ENCODE measurements at regions not wholly inside any gene's neighbourhood (a gene's known extent, or its start where the extent isn't known, plus 50 kb on each side); places are given as distances from the start of the nearest gene placed in this dataset.

DNA sequence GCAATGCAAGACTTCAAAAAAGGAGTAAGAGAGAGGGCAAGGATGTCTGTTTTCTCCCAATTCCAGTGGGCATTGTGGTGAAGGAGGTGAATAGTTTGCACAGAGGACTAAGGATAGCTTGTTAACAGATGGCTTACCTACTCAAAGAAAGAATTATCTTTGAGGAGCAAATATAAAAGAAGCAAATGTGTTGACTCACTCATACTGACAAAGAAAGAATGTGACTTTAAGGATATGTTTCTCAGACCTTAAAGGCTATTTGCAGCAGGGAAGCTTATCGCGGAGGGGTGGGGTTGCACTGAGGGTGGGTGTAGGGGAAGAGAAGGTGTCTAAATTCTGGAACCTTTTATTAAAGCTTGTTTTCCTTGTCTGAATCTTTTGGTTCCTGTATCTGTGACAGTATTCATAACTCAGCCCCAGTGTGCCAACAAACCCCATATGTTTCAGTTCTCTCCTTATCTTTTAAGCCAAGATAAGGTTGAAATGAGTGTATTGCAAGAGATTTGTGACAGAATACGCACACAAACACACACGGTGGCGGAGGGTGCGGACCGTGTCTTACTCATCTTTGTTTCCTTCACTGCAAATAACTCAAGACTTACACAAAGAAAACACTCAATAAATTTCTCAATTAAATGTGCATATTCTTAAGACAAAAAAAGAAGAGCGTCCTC lies 146.4 kb upstream of the ARID2 start:
- TF ChIP-seq, protein P1, sequence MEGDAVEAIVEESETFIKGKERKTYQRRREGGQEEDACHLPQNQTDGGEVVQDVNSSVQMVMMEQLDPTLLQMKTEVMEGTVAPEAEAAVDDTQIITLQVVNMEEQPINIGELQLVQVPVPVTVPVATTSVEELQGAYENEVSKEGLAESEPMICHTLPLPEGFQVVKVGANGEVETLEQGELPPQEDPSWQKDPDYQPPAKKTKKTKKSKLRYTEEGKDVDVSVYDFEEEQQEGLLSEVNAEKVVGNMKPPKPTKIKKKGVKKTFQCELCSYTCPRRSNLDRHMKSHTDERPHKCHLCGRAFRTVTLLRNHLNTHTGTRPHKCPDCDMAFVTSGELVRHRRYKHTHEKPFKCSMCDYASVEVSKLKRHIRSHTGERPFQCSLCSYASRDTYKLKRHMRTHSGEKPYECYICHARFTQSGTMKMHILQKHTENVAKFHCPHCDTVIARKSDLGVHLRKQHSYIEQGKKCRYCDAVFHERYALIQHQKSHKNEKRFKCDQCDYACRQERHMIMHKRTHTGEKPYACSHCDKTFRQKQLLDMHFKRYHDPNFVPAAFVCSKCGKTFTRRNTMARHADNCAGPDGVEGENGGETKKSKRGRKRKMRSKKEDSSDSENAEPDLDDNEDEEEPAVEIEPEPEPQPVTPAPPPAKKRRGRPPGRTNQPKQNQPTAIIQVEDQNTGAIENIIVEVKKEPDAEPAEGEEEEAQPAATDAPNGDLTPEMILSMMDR (IDR thresholded peaks at IDR 0.05; ENCODE audit: poor library complexity, severe bottlenecking), result no peak
- TF ChIP-seq EP300 (conservative IDR thresholded peaks at IDR 0.05; ENCODE audit: poor library complexity, severe bottlenecking) (no peak), RAD21 (conservative IDR thresholded peaks at IDR 0.05) (no peak), EZH2 (IDR thresholded peaks at IDR 0.05; ENCODE audit: borderline replicate concordance, insufficient read depth, low read length, poor library complexity, severe bottlenecking) (no peak)
- TF ChIP-seq, protein P2, sequence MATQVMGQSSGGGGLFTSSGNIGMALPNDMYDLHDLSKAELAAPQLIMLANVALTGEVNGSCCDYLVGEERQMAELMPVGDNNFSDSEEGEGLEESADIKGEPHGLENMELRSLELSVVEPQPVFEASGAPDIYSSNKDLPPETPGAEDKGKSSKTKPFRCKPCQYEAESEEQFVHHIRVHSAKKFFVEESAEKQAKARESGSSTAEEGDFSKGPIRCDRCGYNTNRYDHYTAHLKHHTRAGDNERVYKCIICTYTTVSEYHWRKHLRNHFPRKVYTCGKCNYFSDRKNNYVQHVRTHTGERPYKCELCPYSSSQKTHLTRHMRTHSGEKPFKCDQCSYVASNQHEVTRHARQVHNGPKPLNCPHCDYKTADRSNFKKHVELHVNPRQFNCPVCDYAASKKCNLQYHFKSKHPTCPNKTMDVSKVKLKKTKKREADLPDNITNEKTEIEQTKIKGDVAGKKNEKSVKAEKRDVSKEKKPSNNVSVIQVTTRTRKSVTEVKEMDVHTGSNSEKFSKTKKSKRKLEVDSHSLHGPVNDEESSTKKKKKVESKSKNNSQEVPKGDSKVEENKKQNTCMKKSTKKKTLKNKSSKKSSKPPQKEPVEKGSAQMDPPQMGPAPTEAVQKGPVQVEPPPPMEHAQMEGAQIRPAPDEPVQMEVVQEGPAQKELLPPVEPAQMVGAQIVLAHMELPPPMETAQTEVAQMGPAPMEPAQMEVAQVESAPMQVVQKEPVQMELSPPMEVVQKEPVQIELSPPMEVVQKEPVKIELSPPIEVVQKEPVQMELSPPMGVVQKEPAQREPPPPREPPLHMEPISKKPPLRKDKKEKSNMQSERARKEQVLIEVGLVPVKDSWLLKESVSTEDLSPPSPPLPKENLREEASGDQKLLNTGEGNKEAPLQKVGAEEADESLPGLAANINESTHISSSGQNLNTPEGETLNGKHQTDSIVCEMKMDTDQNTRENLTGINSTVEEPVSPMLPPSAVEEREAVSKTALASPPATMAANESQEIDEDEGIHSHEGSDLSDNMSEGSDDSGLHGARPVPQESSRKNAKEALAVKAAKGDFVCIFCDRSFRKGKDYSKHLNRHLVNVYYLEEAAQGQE (IDR thresholded peaks at IDR 0.05; ENCODE audit: borderline replicate concordance), result no peak

Data from neural cell (in vitro differentiated cells).